SK-N-SH (cell line): ENCODE measurements at regions not wholly inside any gene's neighbourhood (a gene's known extent, or its start where the extent isn't known, plus 50 kb on each side); places are given as distances from the start of the nearest gene placed in this dataset.

Source experiments
- CTCF ChIA-PET: fragments of 300-600, 350-600 bp; formaldehyde crosslinking; extraction: SDS; loops from one replicate; lab custom pipeline; 2021; lab: Yijun Ruan, JAX
- POLR2A ChIA-PET: fragments of 350-600 bp; sonication (Branson Sonifier 250); formaldehyde crosslinking; extraction: SDS; loops from one replicate; lab custom pipeline; 2020; ENCODE audit warnings: antibody characterized with exemption, inconsistent platforms; lab: Yijun Ruan, JAX
- DNase-seq: peaks from one replicate; pipeline ENCODE4 v3.0.0; 2012
- H2AFZ ChIP-seq: fragments of 200-600 bp; sonication (generic); 2 replicates; pipeline ENCODE4 v1.8.1; 2016; ENCODE audit warnings: antibody characterized with exemption, mild to moderate bottlenecking, low read depth
- H3F3A ChIP-seq: fragments of 200-600 bp; sonication (generic); replicated peaks from 2 replicates; pipeline ENCODE3; 2016; ENCODE audit warnings: antibody characterized with exemption, mild to moderate bottlenecking; ENCODE audit not compliant: insufficient read depth
- H3K27ac ChIP-seq, 2 experiments: fragments of 200-500 bp in 1 of 2; fragments of 200-600 bp in 1 of 2; sonication (Bioruptor generic) in 1 of 2; sonication (generic), shearing (Covaris generic) in 1 of 2; 2 replicates each; pipeline versions ENCODE4 v1.5.1 to v1.6.1; 2014 to 2016; ENCODE audit warnings: low read depth in 2 of 2, inconsistent platforms in 1 of 2, low read length in 1 of 2, mild to moderate bottlenecking in 1 of 2, mixed read lengths in 1 of 2
- H3K27me3 ChIP-seq: fragments of 200-600 bp; sonication (generic), shearing (Covaris generic); 2 replicates; pipeline ENCODE4 v1.6.1; 2016; ENCODE audit warnings: mixed run types; ENCODE audit not compliant: insufficient read depth
- H3K36me3 ChIP-seq, 2 experiments: fragments of 200-500 bp in 1 of 2; fragments of 200-600 bp in 1 of 2; sonication (Bioruptor generic) in 1 of 2; sonication (generic) in 1 of 2; replicated peaks in 1 of 2; 2 replicates each; pipeline versions ENCODE3 to v1.5.1; 2014 to 2016; ENCODE audit warnings: low read length in 1 of 2, mild to moderate bottlenecking in 1 of 2; ENCODE audit not compliant: insufficient read depth in 2 of 2, control insufficient read depth in 1 of 2
- H3K4me1 ChIP-seq, 2 experiments: fragments of 200-500 bp in 1 of 2; fragments of 200-600 bp in 1 of 2; sonication (Bioruptor generic) in 1 of 2; sonication (generic), shearing (Covaris generic) in 1 of 2; 2 replicates each; pipeline versions ENCODE4 v1.5.1 to v1.6.1; 2014 to 2016; ENCODE audit warnings: low read depth in 1 of 2, low read length in 1 of 2, mixed run types in 1 of 2; ENCODE audit not compliant: insufficient read depth in 2 of 2, control insufficient read depth in 1 of 2
- H3K4me2 ChIP-seq: fragments of 200-600 bp; sonication (generic), shearing (Covaris generic); 2 replicates; pipeline ENCODE4 v1.6.1; 2017; ENCODE audit warnings: mixed run types
- H3K4me3 ChIP-seq, 2 experiments: fragments of 200-500 bp in 1 of 2; fragments of 200-600 bp in 1 of 2; sonication (Bioruptor generic) in 1 of 2; sonication (generic), shearing (Covaris generic) in 1 of 2; 2 replicates each; pipeline versions ENCODE4 v1.5.1 to v1.8.1; 2014 to 2016; ENCODE audit warnings: low read depth in 2 of 2, inconsistent platforms in 1 of 2, low read length in 1 of 2, mild to moderate bottlenecking in 1 of 2, mixed read lengths in 1 of 2, moderate library complexity in 1 of 2
- H3K79me2 ChIP-seq: fragments of 200-600 bp; sonication (generic); 2 replicates; pipeline ENCODE4 v1.8.1; 2017; ENCODE audit warnings: mild to moderate bottlenecking; ENCODE audit not compliant: insufficient read depth
- H3K9ac ChIP-seq: fragments of 200-600 bp; sonication (generic); 2 replicates; pipeline ENCODE4 v1.6.1; 2017; ENCODE audit warnings: mixed run types
- H3K9me2 ChIP-seq: fragments of 200-600 bp; sonication (generic); 2 replicates; pipeline ENCODE4 v1.6.1; 2017; ENCODE audit warnings: mixed run types
- H3K9me3 ChIP-seq: fragments of 200-600 bp; sonication (generic); 2 replicates; pipeline ENCODE4 v1.6.1; 2017; ENCODE audit warnings: mixed run types, mild to moderate bottlenecking, moderate library complexity
- H4K20me1 ChIP-seq: fragments of 200-600 bp; sonication (generic); 2 replicates; pipeline ENCODE4 v1.6.1; 2017; ENCODE audit warnings: mild to moderate bottlenecking, mixed run types; ENCODE audit not compliant: insufficient read depth
- CHD2 ChIP-seq: fragments of 150-350 bp; IDR thresholded peaks from 2 replicates; pipeline ENCODE4 v1.6.1; 2018; ENCODE audit warnings: low read length; ENCODE audit not compliant: partially characterized antibody
- ELF1 ChIP-seq: IDR thresholded peaks from 2 replicates; pipeline ENCODE4 v1.4.0; 2012
- FOXM1 ChIP-seq: IDR thresholded peaks from 2 replicates; pipeline ENCODE4 v1.4.0; 2012; ENCODE audit warnings: low read depth, mild to moderate bottlenecking
- GABPA ChIP-seq: IDR thresholded peaks from 2 replicates; pipeline ENCODE4 v1.4.0; 2012; ENCODE audit warnings: low read depth, mild to moderate bottlenecking
- JUND ChIP-seq: IDR thresholded peaks from 2 replicates; pipeline ENCODE4 v1.4.0; 2012
- MEF2A ChIP-seq: IDR thresholded peaks from 2 replicates; pipeline ENCODE4 v1.4.0; 2012; ENCODE audit warnings: low read depth, borderline replicate concordance
- NFIC ChIP-seq: IDR thresholded peaks from 2 replicates; pipeline ENCODE4 v1.4.0; 2012; ENCODE audit warnings: borderline replicate concordance
- RCOR1 ChIP-seq: fragments of 150-350 bp; IDR thresholded peaks from 2 replicates; pipeline ENCODE4 v1.6.1; 2017; ENCODE audit warnings: antibody characterized with exemption, low read length
- SMC3 ChIP-seq: IDR thresholded peaks from 2 replicates; pipeline ENCODE4 v1.6.1; 2012; ENCODE audit warnings: low read depth, low read length, improper control_type of control experiment
- TAF1 ChIP-seq: IDR thresholded peaks from 2 replicates; pipeline ENCODE4 v1.6.1; 2012; ENCODE audit warnings: low read depth, mild to moderate bottlenecking, low read length, moderate library complexity, borderline replicate concordance
- TEAD4 ChIP-seq: IDR thresholded peaks from 2 replicates; pipeline ENCODE4 v1.4.0; 2012; ENCODE audit warnings: mild to moderate bottlenecking, borderline replicate concordance; ENCODE audit not compliant: insufficient read depth
- WGBS: methylation state at CpG from one replicate; pipeline ENCODE4 v1.1.6; 2017; ENCODE audit warnings: low lambda C conversion rate; 5-methylcytosine and 5-hydroxymethylcytosine counted together
- TF ChIP-seq, protein P1 (sequence below): fragments of 150-350 bp; IDR thresholded peaks from 2 replicates; pipeline ENCODE4 v1.6.1; 2017; ENCODE audit warnings: antibody characterized with exemption, low read length, low read depth, borderline replicate concordance
- TF ChIP-seq, protein P2 (sequence below): IDR thresholded peaks from 2 replicates; pipeline ENCODE4 v1.4.0; 2012; ENCODE audit warnings: low read depth, borderline replicate concordance
- TF ChIP-seq, protein P3 (sequence below): IDR thresholded peaks from 2 replicates; pipeline ENCODE4; 2012
- TF ChIP-seq, protein P4 (sequence below): fragments of 150-350 bp; IDR thresholded peaks from 2 replicates; pipeline ENCODE4 v1.6.1; 2016; ENCODE audit warnings: mild to moderate bottlenecking, low read depth, low read length
- TF ChIP-seq, protein P5 (sequence below): fragments of 200-600 bp; sonication (generic); IDR thresholded peaks from 2 replicates; pipeline ENCODE4 v1.6.1; 2017; ENCODE audit warnings: antibody characterized with exemption, mild to moderate bottlenecking, moderate library complexity

DNA sequence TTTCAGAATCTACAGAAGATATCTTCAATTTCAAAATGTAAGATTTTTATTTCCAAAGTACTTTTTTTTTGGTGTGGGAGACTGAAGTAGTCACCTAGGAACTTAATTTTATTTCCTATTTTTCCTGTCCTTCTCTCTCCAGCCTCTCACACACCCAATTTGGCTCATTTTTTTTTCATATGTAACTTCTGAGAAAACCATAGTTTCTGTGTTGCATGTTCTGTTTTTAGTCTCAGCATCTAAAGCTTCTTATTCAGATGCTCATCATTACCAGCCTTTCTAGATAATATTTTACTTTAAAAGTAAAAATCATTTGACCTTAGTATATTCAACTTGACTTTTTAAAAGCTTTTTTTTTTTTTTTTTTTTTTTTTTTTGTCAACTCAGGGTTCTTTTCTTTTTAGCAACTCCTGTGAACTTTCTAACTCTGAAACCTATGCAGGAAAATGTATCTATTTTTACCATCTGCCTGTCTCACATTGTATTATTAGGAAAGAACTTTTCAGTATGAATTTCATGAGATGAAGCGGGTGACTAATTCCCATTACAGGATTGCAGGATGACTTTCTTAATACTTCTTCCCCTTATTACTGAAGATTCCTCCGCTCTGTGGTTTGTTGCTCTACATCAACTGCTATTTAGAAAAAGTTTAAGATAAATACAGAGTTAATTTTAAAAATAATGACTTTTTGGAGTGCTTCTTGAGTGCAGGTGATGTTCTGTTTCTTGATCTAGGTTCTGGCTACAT, 73.6 kb upstream of the LSM8 start:
- 23% methylated on average over 2 of the region's 2 CpGs for WGBS
- TF ChIP-seq ELF1 (no peak), JUND (no peak), CHD2 (no peak), TEAD4 (no peak), NFIC (no peak), TAF1 (no peak), MEF2A (no peak), SMC3 (no peak), FOXM1 (no peak), RCOR1 (no peak), GABPA (no peak)
- TF ChIP-seq, protein P1, sequence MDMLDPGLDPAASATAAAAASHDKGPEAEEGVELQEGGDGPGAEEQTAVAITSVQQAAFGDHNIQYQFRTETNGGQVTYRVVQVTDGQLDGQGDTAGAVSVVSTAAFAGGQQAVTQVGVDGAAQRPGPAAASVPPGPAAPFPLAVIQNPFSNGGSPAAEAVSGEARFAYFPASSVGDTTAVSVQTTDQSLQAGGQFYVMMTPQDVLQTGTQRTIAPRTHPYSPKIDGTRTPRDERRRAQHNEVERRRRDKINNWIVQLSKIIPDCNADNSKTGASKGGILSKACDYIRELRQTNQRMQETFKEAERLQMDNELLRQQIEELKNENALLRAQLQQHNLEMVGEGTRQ: no peak
- TF ChIP-seq, protein P2, sequence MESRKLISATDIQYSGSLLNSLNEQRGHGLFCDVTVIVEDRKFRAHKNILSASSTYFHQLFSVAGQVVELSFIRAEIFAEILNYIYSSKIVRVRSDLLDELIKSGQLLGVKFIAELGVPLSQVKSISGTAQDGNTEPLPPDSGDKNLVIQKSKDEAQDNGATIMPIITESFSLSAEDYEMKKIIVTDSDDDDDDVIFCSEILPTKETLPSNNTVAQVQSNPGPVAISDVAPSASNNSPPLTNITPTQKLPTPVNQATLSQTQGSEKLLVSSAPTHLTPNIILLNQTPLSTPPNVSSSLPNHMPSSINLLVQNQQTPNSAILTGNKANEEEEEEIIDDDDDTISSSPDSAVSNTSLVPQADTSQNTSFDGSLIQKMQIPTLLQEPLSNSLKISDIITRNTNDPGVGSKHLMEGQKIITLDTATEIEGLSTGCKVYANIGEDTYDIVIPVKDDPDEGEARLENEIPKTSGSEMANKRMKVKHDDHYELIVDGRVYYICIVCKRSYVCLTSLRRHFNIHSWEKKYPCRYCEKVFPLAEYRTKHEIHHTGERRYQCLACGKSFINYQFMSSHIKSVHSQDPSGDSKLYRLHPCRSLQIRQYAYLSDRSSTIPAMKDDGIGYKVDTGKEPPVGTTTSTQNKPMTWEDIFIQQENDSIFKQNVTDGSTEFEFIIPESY: no peak
- TF ChIP-seq, protein P3, sequence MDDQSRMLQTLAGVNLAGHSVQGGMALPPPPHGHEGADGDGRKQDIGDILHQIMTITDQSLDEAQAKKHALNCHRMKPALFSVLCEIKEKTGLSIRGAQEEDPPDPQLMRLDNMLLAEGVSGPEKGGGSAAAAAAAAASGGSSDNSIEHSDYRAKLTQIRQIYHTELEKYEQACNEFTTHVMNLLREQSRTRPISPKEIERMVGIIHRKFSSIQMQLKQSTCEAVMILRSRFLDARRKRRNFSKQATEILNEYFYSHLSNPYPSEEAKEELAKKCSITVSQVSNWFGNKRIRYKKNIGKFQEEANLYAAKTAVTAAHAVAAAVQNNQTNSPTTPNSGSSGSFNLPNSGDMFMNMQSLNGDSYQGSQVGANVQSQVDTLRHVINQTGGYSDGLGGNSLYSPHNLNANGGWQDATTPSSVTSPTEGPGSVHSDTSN: no peak
- TF ChIP-seq, protein P4, sequence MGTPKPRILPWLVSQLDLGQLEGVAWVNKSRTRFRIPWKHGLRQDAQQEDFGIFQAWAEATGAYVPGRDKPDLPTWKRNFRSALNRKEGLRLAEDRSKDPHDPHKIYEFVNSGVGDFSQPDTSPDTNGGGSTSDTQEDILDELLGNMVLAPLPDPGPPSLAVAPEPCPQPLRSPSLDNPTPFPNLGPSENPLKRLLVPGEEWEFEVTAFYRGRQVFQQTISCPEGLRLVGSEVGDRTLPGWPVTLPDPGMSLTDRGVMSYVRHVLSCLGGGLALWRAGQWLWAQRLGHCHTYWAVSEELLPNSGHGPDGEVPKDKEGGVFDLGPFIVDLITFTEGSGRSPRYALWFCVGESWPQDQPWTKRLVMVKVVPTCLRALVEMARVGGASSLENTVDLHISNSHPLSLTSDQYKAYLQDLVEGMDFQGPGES: no peak
- TF ChIP-seq, protein P5, sequence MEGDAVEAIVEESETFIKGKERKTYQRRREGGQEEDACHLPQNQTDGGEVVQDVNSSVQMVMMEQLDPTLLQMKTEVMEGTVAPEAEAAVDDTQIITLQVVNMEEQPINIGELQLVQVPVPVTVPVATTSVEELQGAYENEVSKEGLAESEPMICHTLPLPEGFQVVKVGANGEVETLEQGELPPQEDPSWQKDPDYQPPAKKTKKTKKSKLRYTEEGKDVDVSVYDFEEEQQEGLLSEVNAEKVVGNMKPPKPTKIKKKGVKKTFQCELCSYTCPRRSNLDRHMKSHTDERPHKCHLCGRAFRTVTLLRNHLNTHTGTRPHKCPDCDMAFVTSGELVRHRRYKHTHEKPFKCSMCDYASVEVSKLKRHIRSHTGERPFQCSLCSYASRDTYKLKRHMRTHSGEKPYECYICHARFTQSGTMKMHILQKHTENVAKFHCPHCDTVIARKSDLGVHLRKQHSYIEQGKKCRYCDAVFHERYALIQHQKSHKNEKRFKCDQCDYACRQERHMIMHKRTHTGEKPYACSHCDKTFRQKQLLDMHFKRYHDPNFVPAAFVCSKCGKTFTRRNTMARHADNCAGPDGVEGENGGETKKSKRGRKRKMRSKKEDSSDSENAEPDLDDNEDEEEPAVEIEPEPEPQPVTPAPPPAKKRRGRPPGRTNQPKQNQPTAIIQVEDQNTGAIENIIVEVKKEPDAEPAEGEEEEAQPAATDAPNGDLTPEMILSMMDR: no peak
- Histone ChIP-seq H3K27ac (no peak overlapping the region), H3K9ac (no peak overlapping the region), H3K79me2 (no peaks in the 10 kb centered on the region), H4K20me1 (no peaks in the 10 kb centered on the region), H3K27me3 (no peaks in the 10 kb centered on the region; the same call in 1 of the 2 replicates), H3F3A (no peaks in the 10 kb centered on the region), H3K4me2 (no peak overlapping the region), H3K36me3 (no peaks in the 10 kb centered on the region), H3K4me3 (no peak overlapping the region), H3K4me1 (no peaks in the 10 kb centered on the region), H3K9me3 (no peaks in the 10 kb centered on the region), H3K9me2 (no peaks in the 10 kb centered on the region), H2AFZ (no peak overlapping the region)
- POLR2A ChIA-PET: no interaction called here
- DNase-seq: no peak
- CTCF ChIA-PET: no interaction called here
